ENCODE measurements at regions not wholly inside any gene's neighbourhood (a gene's known extent, or its start where the extent isn't known, plus 50 kb on each side); places are given as distances from the start of the nearest gene placed in this dataset.

DNA sequence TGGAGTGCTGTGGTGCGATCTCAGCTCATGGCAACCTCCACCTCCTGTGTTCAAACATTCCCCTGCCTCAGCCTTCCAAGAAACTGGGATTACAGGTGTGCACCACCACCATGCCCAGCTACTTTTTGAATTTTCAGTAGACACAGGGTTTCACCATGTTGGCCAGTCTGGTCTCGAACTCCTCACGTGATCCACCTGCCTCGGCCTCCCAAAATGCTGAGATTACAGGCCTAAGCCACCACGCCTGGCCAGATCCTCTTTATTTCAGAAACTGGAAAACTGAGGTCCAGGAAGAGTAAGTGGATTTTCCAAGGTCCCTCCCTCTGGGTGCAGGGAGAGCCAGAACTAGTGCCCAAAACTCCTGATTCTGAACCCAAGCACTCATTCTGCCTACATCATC, 413.1 kb upstream of the AUTS2 start:
- TF ChIP-seq CREB1 (CRISPR knock-in tag; IDR thresholded peaks at IDR 0.05; ENCODE audit: low read depth) (no peak), POLR2AphosphoS5 (IDR thresholded peaks at IDR 0.05; ENCODE audit: low read depth) (no peak), EZH2phosphoT487 (IDR thresholded peaks at IDR 0.05; ENCODE audit: unreplicated experiment) (no peak), EZH2 (IDR thresholded peaks at IDR 0.05; ENCODE audit: low read depth, unreplicated experiment) (no peak)
- TF ChIP-seq, protein P1, sequence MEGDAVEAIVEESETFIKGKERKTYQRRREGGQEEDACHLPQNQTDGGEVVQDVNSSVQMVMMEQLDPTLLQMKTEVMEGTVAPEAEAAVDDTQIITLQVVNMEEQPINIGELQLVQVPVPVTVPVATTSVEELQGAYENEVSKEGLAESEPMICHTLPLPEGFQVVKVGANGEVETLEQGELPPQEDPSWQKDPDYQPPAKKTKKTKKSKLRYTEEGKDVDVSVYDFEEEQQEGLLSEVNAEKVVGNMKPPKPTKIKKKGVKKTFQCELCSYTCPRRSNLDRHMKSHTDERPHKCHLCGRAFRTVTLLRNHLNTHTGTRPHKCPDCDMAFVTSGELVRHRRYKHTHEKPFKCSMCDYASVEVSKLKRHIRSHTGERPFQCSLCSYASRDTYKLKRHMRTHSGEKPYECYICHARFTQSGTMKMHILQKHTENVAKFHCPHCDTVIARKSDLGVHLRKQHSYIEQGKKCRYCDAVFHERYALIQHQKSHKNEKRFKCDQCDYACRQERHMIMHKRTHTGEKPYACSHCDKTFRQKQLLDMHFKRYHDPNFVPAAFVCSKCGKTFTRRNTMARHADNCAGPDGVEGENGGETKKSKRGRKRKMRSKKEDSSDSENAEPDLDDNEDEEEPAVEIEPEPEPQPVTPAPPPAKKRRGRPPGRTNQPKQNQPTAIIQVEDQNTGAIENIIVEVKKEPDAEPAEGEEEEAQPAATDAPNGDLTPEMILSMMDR (conservative IDR thresholded peaks at IDR 0.05; ENCODE audit: low read depth in 2 of 2), result no peak
